BE2C (cell line): ENCODE measurements at regions not wholly inside any gene's neighbourhood (a gene's known extent, or its start where the extent isn't known, plus 50 kb on each side); places are given as distances from the start of the nearest gene placed in this dataset.

Source experiments
- DNase-seq: peaks from one replicate; pipeline ENCODE4 v3.0.0-alpha.2; 2020
- H3K27me3 ChIP-seq: fragments of 250-450 bp; sonication (Bioruptor Pico); 2 replicates; pipeline ENCODE4 v1.5.1; 2020; ENCODE audit warnings: mild to moderate bottlenecking
- H3K36me3 ChIP-seq: fragments of 250-450 bp; sonication (Bioruptor Pico); 2 replicates; pipeline ENCODE4 v1.5.1; 2020; ENCODE audit warnings: mild to moderate bottlenecking
- H3K4me1 ChIP-seq: fragments of 250-450 bp; sonication (Bioruptor Pico); 2 replicates; pipeline ENCODE4 v1.5.1; 2020
- H3K4me3 ChIP-seq: 2 replicates; pipeline ENCODE4 v1.5.1; 2011; ENCODE audit warnings: low read depth, low read length
- H3K9me3 ChIP-seq: fragments of 250-450 bp; sonication (Bioruptor Pico); 2 replicates; pipeline ENCODE4 v1.5.1; 2020
- CTCF ChIP-seq: IDR thresholded peaks from 2 replicates; pipeline ENCODE4 v1.5.1; 2012; ENCODE audit warnings: mild to moderate bottlenecking, low read depth, low read length

- TF ChIP-seq CTCF = no peak
- Histone ChIP-seq H3K36me3 (no peaks in the 10 kb centered on the region), H3K9me3 (no peaks in the 10 kb centered on the region; the same call in 1 of the 2 replicates), H3K4me1 (no peaks in the 10 kb centered on the region), H3K27me3 (no peaks in the 10 kb centered on the region), H3K4me3 (no peak overlapping the region)
- no peak for DNase-seq
Measured at GRCh38 chr9:87096506-87096905, 149.2 kb upstream of the GAS1 start.

GRCh38 chr9:87097238-87097637 lies 149.9 kb upstream of the GAS1 start:
- no peaks in the 10 kb centered on the region for H3K4me1 ChIP-seq

GRCh38 chr9:87099407-87099806 lies 152.1 kb upstream of the GAS1 start:
- TF ChIP-seq CTCF = no peak
- H3K4me1 ChIP-seq = no peaks in the 10 kb centered on the region
- no peaks in the 10 kb centered on the region for H3K36me3 ChIP-seq
- H3K4me3 ChIP-seq = no peak overlapping the region
- no peaks in the 10 kb centered on the region for H3K27me3 ChIP-seq
- DNase-seq = no peak
- H3K9me3 ChIP-seq = no peaks in the 10 kb centered on the region; the same call in 1 of the 2 replicates

More at GRCh38 chr9:87097238-87097637, 149.9 kb upstream of the GAS1 start:
- no peak for TF ChIP-seq CTCF
- H3K36me3 ChIP-seq = no peaks in the 10 kb centered on the region
- H3K27me3 ChIP-seq = no peaks in the 10 kb centered on the region
- no peaks in the 10 kb centered on the region; the same call in 1 of the 2 replicates for H3K9me3 ChIP-seq
- H3K4me3 ChIP-seq = no peak overlapping the region
- no peak for DNase-seq

DNA sequence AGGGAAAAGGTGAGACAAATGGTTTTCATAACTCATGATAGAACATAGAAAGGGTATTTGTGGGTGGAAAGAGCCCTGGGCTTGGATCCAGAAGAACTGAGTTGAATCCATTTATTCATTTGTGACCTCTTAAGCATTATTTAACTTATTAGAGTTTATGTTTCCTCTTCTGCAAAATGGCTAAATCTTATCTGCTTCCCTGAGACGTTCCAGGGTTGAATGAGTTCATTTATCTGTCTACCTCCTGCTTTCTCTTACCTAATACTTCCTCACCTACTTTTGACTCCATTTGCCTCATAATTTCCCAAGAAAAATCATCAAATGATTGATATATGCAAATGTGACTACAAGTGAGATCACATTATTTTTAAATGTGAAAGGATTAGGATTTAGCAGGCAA lies 152.7 kb upstream of the GAS1 start:
- no peaks in the 10 kb centered on the region; the same call in 1 of the 2 replicates for H3K9me3 ChIP-seq
- H3K27me3 ChIP-seq = no peaks in the 10 kb centered on the region
- H3K4me3 ChIP-seq = no peak overlapping the region
- H3K4me1 ChIP-seq = no peaks in the 10 kb centered on the region
- no peak for DNase-seq
- TF ChIP-seq CTCF = no peak
- no peaks in the 10 kb centered on the region for H3K36me3 ChIP-seq

- Histone ChIP-seq H3K36me3 (no peaks in the 10 kb centered on the region), H3K4me3 (no peak overlapping the region), H3K27me3 (no peaks in the 10 kb centered on the region; the same call in 1 of the 2 replicates), H3K9me3 (no peaks in the 10 kb centered on the region; the same call in 1 of the 2 replicates), H3K4me1 (no peaks in the 10 kb centered on the region)
- no peak for DNase-seq
- TF ChIP-seq CTCF = no peak
Measured at GRCh38 chr9:87102126-87102525, 154.8 kb upstream of the GAS1 start.

GRCh38 chr9:87107072-87107471 lies 159.8 kb upstream of the GAS1 start:
- no peaks in the 10 kb centered on the region for H3K9me3 ChIP-seq
- peak; percentile 30; the same call in 1 of the 2 replicates for TF ChIP-seq CTCF
- no peaks in the 10 kb centered on the region for H3K4me1 ChIP-seq
- H3K27me3 ChIP-seq = no peaks in the 10 kb centered on the region; the same call in 1 of the 2 replicates
- H3K4me3 ChIP-seq = no peak overlapping the region
- no peak for DNase-seq
- H3K36me3 ChIP-seq = no peaks in the 10 kb centered on the region
